GM23338 (cell line): ENCODE measurements at regions not wholly inside any gene's neighbourhood (a gene's known extent, or its start where the extent isn't known, plus 50 kb on each side); places are given as distances from the start of the nearest gene placed in this dataset.

Experiments used
- CTCF ChIP-seq, 2 experiments: fragments of 200-600 bp in 1 of 2; sonication (generic) in 1 of 2; conservative IDR thresholded peaks; 2 replicates each; pipeline versions ENCODE4 v1.5.1 to v1.6.1; 2016 to 2017; ENCODE audit warnings: antibody characterized with exemption in 2 of 2, low read depth in 2 of 2, mild to moderate bottlenecking in 2 of 2, moderate library complexity in 1 of 2
- EZH2 ChIP-seq: fragments of 200-600 bp; sonication (generic); IDR thresholded peaks from one replicate; pipeline ENCODE4 v1.8.0; 2017; ENCODE audit warnings: antibody characterized with exemption, mild to moderate bottlenecking, low read depth; ENCODE audit not compliant: unreplicated experiment
- EZH2phosphoT487 ChIP-seq: fragments of 200-600 bp; sonication (generic); IDR thresholded peaks from one replicate; pipeline ENCODE4 v1.8.1; 2018; ENCODE audit warnings: antibody characterized with exemption; ENCODE audit not compliant: unreplicated experiment

- TF ChIP-seq CTCF (conservative IDR thresholded peaks at IDR 0.05; ENCODE audit: low read depth in 2 of 2) = no peak
- no peak for TF ChIP-seq EZH2phosphoT487
- TF ChIP-seq EZH2 = no peak
These were observed 132.1 kb upstream of the KLHL25 start for GRCh38 chr15:85926834-85927233.
